Fibroblast of lung (primary cell): ENCODE measurements at regions not wholly inside any gene's neighbourhood (a gene's known extent, or its start where the extent isn't known, plus 50 kb on each side); places are given as distances from the start of the nearest gene placed in this dataset.

Source experiments
- DNase-seq, 2 donors: peaks; one replicate each; pipeline versions ENCODE4 v3.0.0 to v3.0.0-alpha.2; 2010; ENCODE audit warnings: low read depth in 2 of 2
- H2AFZ ChIP-seq: 2 replicates; pipeline ENCODE4 v1.5.1; 2012; ENCODE audit warnings: low read length, control low read depth, inconsistent platforms
- H3K27ac ChIP-seq: 2 replicates; pipeline ENCODE4 v1.5.1; 2011; ENCODE audit warnings: low read length, control low read depth; ENCODE audit not compliant: insufficient read depth
- H3K27me3 ChIP-seq: 2 replicates; pipeline ENCODE4 v1.5.1; 2011; ENCODE audit warnings: mild to moderate bottlenecking, low read length; ENCODE audit not compliant: control insufficient read depth, insufficient read depth
- H3K36me3 ChIP-seq: 2 replicates; pipeline ENCODE4 v1.5.1; 2011; ENCODE audit warnings: low read length; ENCODE audit not compliant: control insufficient read depth, insufficient read depth
- H3K4me1 ChIP-seq: 2 replicates; pipeline ENCODE4 v1.5.1; 2011; ENCODE audit warnings: low read length; ENCODE audit not compliant: control insufficient read depth, insufficient read depth; ENCODE audit errors: extremely low read depth
- H3K4me2 ChIP-seq: 2 replicates; pipeline ENCODE4 v1.5.1; 2011; ENCODE audit warnings: low read length, control low read depth; ENCODE audit not compliant: insufficient read depth; ENCODE audit errors: extremely low read depth
- H3K4me3 ChIP-seq, 4 experiments: fragments of 200-600 bp in 1 of 4; sonication (generic) in 1 of 4; replicated peaks in 1 of 4; 2 replicates each; pipeline ENCODE4 v1.5.1; 2011 to 2016; ENCODE audit warnings: low read length in 4 of 4, low read depth in 3 of 4, mild to moderate bottlenecking in 3 of 4, control low read depth in 2 of 4, inconsistent platforms in 1 of 4, mixed read lengths in 1 of 4; ENCODE audit not compliant: insufficient read depth in 1 of 4; ENCODE audit errors: control extremely low read depth in 1 of 4
- H3K79me2 ChIP-seq: 2 replicates; pipeline ENCODE4 v1.5.1; 2012; ENCODE audit warnings: mild to moderate bottlenecking, low read length, inconsistent platforms; ENCODE audit not compliant: control insufficient read depth, insufficient read depth
- H3K9ac ChIP-seq: 2 replicates; pipeline ENCODE4 v1.5.1; 2011; ENCODE audit warnings: mild to moderate bottlenecking, low read length, control low read depth; ENCODE audit not compliant: insufficient read depth
- H3K9me3 ChIP-seq: 2 replicates; pipeline ENCODE4 v1.5.1; 2012; ENCODE audit warnings: low read depth, low read length; ENCODE audit not compliant: control insufficient read depth, insufficient read depth
- H4K20me1 ChIP-seq: 2 replicates; pipeline ENCODE4 v1.5.1; 2011; ENCODE audit warnings: low read length; ENCODE audit not compliant: control insufficient read depth, insufficient read depth; ENCODE audit errors: extremely low read depth
- CTCF ChIP-seq, 2 donors: IDR thresholded peaks in 1 of 2; conservative IDR thresholded peaks in 1 of 2; 1 replicate in 1 of 2; 2 replicates in 1 of 2; pipeline ENCODE4 v1.5.1; 2011 to 2012; ENCODE audit warnings: low read length in 2 of 2, control low read depth in 1 of 2, inconsistent platforms in 1 of 2, low read depth in 1 of 2, mild to moderate bottlenecking in 1 of 2
- EZH2 ChIP-seq: IDR thresholded peaks from 2 replicates; pipeline ENCODE4 v1.5.1; 2012; ENCODE audit warnings: low read length, control low read depth, mild to moderate bottlenecking; ENCODE audit errors: missing control alignments

GRCh38 chr1:199937161-199937560 is 90.3 kb upstream of the NR5A2 start:
- Histone ChIP-seq H4K20me1 (no peaks in the 10 kb centered on the region), H3K27ac (no peak overlapping the region), H3K9ac (no peak overlapping the region), H3K36me3 (no peaks in the 10 kb centered on the region), H3K4me1 (no peaks in the 10 kb centered on the region), H3K79me2 (no peaks in the 10 kb centered on the region), H3K9me3 (no peaks in the 10 kb centered on the region), H3K4me2 (no peak overlapping the region), H3K27me3 (no peaks in the 10 kb centered on the region), H2AFZ (no peak overlapping the region), H3K4me3 (no peak overlapping the region)
- TF ChIP-seq CTCF (conservative IDR thresholded peaks at IDR 0.05 in 1 of 2, IDR thresholded peaks at IDR 0.05 in 1 of 2; ENCODE audit: low read depth in 1 of 2, low read length in 2 of 2) (no peak), EZH2 (no peak)
- DNase-seq = no peak

- Histone ChIP-seq H2AFZ (no peak overlapping the region), H3K79me2 (no peaks in the 10 kb centered on the region), H3K4me3 (no peak overlapping the region), H3K9ac (no peak overlapping the region), H4K20me1 (no peaks in the 10 kb centered on the region), H3K9me3 (no peaks in the 10 kb centered on the region), H3K27me3 (no peaks in the 10 kb centered on the region), H3K36me3 (no peaks in the 10 kb centered on the region), H3K4me2 (no peak overlapping the region), H3K27ac (no peak overlapping the region), H3K4me1 (no peaks in the 10 kb centered on the region)
- TF ChIP-seq CTCF (conservative IDR thresholded peaks at IDR 0.05 in 1 of 2, IDR thresholded peaks at IDR 0.05 in 1 of 2; ENCODE audit: low read depth in 1 of 2, low read length in 2 of 2) (no peak), EZH2 (no peak)
- DNase-seq = no peak
Measured at GRCh38 chr1:199937661-199938060, 89.8 kb upstream of the NR5A2 start.

GRCh38 chr1:199944986-199945385 is 82.5 kb upstream of the NR5A2 start:
- Histone ChIP-seq H3K4me3 (no peak overlapping the region), H4K20me1 (no peaks in the 10 kb centered on the region), H3K9me3 (no peaks in the 10 kb centered on the region), H3K4me1 (no peaks in the 10 kb centered on the region), H3K4me2 (no peak overlapping the region), H3K79me2 (no peaks in the 10 kb centered on the region), H2AFZ (no peak overlapping the region), H3K36me3 (no peaks in the 10 kb centered on the region), H3K9ac (no peak overlapping the region), H3K27me3 (no peaks in the 10 kb centered on the region), H3K27ac (no peak overlapping the region)
- TF ChIP-seq EZH2 = no peak
- TF ChIP-seq CTCF (conservative IDR thresholded peaks at IDR 0.05 in 1 of 2, IDR thresholded peaks at IDR 0.05 in 1 of 2; ENCODE audit: low read depth in 1 of 2, low read length in 2 of 2) = no peak
- DNase-seq = no peak
